GM18873 (cell line): ENCODE measurements at regions not wholly inside any gene's neighbourhood (a gene's known extent, or its start where the extent isn't known, plus 50 kb on each side); places are given as distances from the start of the nearest gene placed in this dataset.

Experiments used
- ATAC-seq: cut with Tn5 transposase; IDR thresholded peaks from one replicate; pipeline ENCODE4 v1.9.1; 2021; ENCODE audit warnings: mild to moderate bottlenecking, moderate library complexity, moderate number of reproducible peaks; ENCODE audit not compliant: unreplicated experiment, low FRiP score

DNA sequence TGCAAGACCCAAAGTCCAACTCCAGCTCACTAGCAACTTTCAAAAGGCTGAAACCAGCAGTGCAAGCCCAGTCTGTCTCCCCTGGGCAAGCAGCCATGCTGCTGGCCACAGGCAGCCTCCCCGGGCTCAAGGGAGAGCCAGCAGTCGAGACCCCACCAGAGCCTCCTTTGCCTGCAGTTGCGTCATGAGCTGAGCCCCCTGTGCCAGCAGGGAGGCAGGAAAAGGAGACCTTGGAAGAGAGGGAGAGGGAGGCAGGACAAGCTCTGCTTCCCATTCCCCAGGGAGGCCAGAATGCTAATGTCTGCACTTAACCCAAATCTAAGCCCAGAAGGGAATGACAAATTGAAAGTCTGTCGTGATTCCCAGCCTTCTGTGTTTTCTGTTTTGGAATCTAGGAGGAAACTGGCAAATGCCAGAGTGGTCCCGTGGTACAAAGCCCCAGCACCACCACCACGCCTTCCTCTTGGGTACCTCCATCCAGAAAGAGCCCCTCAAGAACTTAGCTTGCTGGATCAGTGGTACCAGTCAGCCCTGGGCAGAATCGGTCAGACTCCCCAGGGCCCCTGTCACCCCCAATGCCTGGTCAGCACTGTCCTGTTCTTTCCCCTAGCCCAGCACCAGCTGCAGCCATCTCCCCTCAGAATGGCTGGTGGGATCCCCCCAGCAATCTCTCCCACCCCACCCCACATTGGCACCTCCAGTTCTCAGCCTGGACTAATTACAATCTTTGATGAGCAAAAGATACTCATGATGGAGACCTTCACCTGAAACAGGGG, 99.3 kb upstream of the TNRC6C start:
- no peak for ATAC-seq

GRCh38 chr17:77861133-77861695, 97.3 kb upstream of the TNRC6C start:
- ATAC-seq, result no peak

GRCh38 chr17:77861981-77862645, 96.4 kb upstream of the TNRC6C start:
- no peak for ATAC-seq

DNA sequence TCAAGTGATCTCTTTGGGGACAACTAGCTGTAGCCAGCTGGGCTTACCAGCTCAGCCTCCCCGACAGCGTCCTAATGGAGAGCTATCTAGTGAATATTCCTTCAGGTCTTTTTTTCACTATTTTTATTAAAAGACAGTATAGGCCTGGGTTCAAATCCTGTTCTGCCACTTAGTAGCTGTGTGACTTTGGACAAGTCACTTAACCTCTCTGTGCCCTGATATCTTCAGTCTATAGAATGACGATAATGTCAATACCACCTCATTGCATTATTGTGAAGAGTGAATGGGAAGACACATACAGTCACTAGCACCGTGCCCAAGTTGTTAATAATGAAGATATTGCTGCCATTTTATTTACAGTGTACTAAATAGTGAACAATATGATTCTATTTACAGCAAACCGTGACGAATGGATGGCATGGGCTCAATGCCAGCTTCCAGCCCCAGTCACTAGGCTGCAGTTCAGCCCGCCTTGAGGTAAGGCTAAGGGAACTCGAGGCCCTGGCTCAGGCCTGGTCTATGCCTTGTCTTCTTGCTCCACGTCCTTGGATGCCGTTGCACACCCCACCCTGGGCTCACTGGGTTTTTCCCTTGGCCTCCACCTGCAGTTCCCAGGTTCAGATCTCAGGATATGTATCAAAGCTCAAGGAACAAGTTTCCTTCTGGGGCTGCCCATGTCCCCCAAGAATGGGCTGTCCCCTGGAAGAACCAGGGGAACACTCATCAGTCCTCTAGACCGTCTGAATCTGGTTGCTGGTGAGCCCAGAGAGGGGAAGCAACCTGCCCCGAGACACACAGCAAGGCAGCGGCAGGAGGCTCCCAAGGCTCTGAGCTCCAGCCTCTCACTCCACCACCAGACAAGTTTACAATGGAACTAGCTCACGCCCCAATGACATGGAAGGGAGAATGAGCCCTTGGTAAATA, 95.4 kb upstream of the TNRC6C start:
- ATAC-seq, result no peak

GRCh38 chr17:77863814-77864161, 94.7 kb upstream of the TNRC6C start:
- no peak for ATAC-seq

GRCh38 chr17:77864234-77865111, 94.0 kb upstream of the TNRC6C start:
- ATAC-seq, result no peak

- no peak for ATAC-seq
These were observed 93.3 kb upstream of the TNRC6C start for GRCh38 chr17:77865112-77865611.

- ATAC-seq, result no peak
These were observed 92.8 kb upstream of the TNRC6C start for GRCh38 chr17:77865716-77866115.

- no peak for ATAC-seq
These were observed 91.2 kb upstream of the TNRC6C start for GRCh38 chr17:77867308-77867781.

- ATAC-seq, result no peak
These were observed 90.4 kb upstream of the TNRC6C start for GRCh38 chr17:77867976-77868713.

GRCh38 chr17:77869041-77869599, 89.4 kb upstream of the TNRC6C start:
- no peak for ATAC-seq

DNA sequence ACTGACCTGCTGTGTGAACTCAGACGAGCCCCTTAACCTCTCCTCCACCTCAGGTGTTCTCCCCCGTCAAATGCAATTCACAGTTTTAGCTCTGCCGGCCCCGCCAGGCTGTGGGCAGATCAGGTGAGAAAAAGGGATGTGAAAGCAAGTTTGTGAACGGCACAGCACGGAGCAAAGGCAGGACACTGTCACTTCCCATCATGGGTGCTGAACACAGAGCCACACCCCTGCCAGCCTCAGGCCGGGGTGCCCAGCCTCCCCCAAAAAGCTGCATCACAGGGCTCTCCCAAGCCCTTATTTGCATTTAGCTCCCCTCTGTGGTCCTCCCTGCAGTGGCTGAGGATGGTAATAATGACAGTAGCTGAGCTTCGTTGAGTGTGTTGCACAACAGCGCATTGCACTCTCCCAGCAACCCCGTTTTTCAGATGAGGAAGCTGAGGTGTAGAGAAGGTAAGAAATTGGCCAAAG, 88.8 kb upstream of the TNRC6C start:
- ATAC-seq, result peak; percentile 85

DNA sequence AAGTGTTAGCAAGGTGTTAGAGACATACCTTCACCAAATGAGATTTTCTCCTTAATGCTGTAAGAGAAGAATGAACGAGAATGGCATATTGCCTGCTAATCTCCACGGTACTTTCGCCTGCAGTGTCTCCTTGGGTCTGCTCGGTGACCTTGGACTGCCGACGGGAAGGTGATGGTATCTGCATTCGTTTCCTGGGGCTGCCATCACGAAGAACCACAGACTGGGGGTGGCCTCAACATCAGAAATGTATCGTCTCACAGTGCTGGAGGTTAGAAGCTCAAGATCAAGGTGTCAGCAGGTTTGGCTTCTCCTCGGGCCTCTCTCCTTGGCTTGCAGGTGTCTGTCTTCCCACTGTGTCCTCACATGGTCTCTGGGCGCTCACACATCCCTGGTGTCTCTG, 86.3 kb upstream of the TNRC6C start:
- no peak for ATAC-seq

DNA sequence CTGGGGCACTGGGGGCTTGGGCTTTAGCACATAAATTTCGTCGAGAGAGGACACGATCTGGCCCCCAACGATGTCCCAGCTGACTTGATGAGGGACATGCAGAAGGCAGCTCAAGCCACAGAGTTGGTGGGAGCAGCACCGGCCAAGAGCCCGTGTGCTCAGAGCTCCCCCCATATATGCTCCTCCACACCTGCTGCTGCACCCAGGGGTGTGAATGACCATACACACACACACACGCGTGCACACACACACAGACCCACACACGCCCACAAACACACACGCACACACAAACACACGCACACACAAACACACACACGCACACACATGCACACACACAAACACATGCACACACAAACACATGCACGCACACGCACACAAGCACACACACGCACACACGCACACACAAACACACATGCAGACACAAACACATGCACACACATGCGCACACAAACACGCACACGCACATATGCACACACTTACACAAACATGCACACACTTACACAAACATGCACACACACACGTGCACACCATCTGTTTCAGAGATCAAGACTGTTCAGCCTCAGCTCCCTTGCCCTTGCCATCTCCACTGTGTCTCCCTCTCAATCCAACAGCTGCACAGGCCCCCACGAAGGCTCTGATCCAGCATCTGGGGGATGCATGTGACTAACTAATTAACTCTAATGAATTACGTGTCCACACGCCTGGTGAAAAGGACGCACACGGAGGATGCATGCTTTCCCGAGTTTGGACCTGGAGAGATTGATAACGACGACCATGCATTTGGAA, 85.6 kb upstream of the TNRC6C start:
- ATAC-seq, result no peak

DNA sequence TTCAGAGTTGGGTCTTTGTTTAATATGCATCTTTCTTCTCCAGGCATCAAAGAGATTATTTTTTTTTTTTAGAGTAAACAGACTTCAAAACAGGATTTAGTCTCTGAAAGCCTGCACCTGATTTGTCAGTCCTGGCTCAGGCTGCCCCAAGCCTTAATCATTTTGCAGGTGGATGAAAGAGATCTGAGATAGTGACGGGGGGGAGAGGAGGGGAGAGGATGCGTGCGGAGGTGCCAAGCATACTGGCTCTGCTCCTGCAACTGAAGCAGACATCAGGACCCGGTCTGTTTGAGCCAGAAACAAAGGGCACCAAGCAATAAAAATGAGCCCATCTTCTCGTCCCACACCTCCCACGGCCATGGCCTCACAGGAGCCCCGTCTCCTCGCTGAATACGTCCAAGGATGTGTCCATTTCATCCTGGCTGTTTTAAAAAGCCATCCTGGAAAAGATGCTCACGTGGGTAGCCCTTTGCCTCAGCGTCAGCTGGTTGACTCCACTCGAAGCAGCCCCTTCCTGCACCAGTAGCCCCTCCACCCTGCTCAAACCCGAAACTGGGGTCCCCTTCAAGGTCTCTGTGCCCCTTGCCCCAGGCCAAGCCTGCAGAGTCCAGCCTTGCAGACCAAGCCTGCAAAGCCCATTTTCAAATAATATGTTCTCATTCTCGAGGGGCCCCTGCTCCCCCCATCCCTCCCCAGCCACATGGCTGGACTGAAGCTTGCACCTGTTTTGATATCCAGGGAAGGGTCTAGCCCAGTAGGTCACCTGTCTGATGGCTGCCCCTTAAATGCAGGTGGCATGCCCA, 84.8 kb upstream of the TNRC6C start:
- ATAC-seq, result no peak

DNA sequence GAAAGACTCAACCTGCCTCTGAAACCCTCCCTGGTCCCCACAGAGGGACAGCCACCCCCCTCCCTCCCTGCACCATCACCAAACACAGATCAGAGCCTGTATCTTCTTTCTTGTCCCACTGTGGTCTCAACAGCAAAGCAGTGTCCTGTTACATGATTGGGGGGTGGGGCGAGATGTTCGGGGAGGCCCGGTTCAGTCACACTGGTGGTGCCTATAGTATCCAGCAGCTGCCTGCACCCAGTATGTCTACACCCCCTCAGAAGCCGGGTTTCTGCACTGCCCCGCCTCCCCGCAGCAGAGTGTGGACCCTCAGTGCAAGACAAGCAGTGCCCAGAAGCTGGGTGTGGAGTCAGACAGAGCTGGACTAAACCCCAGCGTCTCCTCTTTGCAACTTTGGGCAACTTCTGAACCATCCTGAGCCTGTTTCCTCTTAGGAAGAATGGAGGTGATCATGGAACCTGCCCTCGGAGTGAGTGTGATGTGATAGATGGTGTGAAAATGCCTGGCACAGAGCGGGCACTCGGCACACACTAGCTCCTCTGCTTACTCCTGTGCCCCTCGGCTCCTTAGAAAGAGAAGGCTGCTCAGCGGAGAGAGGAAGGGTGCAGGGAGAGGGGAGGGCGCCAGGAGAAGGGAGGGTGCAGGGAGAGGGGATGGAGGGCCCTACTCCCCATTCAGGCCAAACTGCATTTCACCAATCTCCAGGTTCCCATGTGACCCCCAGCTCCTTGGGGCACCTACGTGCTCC, 84.0 kb upstream of the TNRC6C start:
- ATAC-seq, result no peak
